GM18517 (cell line): ENCODE measurements at regions not wholly inside any gene's neighbourhood (a gene's known extent, or its start where the extent isn't known, plus 50 kb on each side); places are given as distances from the start of the nearest gene placed in this dataset.
"Not testable (repeated sequence)": the region's sequence is repeated elsewhere in the genome, so short reads cannot be mapped to it uniquely, and the experiment has no call there.

Source experiments
- ATAC-seq: cut with Tn5 transposase; IDR thresholded peaks from one replicate; pipeline ENCODE4 v1.9.1; 2021; ENCODE audit warnings: mild to moderate bottlenecking, moderate library complexity; ENCODE audit not compliant: unreplicated experiment

DNA sequence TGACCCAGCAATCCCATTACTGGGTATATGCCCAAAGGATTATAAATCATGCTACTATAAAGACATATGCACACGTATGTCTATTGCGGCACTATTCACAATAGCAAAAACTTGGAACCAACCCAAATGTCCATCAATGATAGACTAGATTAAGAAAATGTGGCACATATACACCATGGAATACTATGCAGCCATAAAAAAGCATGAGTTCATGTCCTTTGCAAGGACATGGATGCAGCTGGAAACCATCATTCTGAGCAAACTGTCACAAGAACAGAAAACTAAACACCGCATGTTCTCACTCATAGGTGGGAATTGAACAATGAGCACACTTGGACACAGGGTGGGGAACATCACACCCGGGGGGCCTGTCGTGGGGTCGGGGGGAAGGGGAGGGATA, 80.1 kb upstream of the TMEM170B start:
- ATAC-seq, result not testable (repeated sequence)

DNA sequence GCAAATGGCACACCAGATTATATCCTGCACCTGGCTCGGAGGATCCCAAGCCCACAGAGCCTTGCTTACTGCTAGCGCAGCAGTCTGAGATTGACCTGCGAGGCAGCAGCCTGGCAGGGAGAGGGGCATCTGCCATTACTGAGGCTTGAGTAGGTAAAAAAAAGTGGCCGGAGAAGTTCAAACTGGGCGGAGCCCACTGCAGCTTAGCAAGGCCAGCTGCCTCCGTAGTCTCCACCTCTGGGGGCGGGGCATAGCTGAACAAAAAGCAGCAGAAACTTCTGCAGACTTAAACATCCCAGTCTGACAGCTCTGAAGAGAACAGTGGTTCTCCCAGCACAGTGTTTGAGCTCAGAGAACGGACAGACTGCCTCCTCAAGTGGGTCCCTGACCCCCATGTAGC, 85.4 kb upstream of the TMEM170B start:
- not testable (repeated sequence) for ATAC-seq

DNA sequence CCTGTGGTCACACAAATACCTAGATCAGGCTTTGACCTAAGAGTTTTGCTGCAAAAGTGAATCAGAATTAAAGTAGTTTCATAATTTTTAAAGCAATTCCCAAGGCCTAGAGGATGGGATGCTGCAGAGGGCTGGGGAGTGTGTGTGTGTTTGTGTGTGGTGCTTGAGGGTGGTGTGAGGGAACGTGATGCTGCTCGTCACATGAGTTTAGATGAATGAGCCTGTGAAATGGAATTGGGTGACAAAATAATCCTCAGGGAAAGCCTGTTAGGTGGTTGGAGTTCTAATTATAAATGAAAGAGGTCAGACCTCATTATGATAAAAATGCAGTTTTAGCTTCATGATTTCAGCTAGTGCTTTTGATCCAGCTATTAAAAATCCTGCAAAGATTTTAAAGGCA, 87.5 kb upstream of the TMEM170B start:
- no peak for ATAC-seq

DNA sequence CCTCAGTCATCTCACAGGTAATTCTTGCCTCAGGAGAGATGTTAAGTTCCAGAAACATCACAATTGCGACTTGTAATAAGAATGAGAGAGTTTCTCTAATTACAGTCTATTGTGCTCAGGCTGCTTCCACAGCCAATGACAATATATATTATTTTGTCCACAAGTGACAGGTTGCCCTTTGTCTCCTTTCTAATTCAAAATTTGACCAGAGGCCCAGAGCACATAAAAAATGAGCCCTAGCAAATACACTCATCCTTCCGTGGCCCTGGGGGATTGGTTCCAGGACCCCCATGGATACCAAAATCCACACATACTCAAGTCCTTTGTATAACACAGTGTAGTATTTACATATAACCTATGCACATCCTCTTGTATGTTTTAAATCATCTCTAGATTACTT, 88.1 kb upstream of the TMEM170B start:
- ATAC-seq, result no peak

DNA sequence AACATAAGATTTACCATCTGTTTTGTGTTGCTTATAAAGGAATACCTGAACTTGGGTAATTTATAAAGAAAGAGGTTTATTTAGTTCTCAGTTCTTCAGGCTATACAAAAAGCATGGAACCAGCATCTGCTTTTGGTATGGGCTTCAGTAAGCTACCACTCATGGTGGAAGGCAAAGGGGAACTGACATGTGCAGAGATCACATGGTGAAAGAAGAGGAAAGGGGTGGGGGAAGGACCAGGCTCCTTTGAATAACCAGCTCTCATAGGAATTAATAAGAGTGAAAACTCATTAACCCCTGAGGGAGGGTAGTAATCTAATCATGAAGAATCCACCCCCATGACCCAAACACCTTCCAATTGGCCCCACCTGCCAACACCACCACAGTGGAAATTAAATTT, 89.5 kb upstream of the TMEM170B start:
- ATAC-seq, result no peak

DNA sequence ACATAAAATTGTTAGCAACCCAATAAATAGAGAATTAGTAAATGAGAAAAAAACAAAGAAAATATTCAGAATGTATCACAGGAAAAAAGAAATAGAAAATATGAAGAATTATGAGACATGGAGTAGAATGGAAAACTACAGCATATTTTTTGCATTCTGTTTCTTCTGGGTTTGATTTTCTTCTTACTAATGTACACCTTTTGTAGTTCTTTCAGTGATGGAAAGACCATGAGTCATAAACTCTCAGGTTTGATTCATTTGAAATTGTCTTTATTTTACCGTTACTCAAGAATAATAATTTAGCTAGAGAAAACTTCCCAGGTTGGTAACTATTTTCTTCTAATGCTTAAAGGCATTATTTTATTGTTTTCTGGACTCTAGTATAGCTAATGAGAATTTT, 90.3 kb upstream of the TMEM170B start:
- ATAC-seq, result no peak

DNA sequence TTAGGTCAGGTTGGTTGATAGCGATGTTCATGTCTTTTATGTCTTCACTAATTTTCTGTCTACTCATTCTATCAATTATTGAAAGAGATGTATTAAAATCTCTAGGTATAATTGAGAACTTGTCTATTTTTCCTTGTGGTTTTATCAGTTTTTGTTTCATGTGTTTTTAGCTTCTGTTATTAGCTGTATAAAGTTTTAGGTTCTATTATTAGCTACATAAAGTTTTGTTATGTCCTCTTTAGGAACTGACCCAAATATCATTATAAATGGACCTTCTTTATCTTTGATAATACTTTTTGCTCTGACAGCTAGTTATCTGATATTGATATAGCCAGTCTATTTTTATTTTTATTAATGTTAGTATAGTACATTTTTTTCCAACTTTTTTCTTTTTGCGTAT, 92.4 kb upstream of the TMEM170B start:
- peak; percentile 18 for ATAC-seq

DNA sequence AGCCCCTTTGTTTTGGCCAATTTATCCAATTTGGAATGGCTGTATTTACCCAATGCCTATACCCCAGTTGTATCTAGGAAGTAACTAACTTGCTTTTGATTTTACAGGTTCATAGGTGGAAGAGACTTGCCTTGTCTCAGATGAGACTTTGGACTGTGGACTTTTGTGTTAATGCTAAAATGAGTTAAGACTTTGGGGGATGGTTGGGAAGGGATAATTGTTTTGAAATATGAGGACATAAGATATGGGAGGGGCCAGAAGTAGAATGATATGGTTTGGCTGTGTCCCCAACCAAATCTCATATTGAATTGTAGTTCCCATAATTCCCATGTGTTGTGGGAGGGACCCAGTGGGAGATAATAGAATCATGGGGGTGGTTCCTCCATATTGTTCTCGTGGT, 94.4 kb upstream of the TMEM170B start:
- ATAC-seq, result not testable (repeated sequence)

DNA sequence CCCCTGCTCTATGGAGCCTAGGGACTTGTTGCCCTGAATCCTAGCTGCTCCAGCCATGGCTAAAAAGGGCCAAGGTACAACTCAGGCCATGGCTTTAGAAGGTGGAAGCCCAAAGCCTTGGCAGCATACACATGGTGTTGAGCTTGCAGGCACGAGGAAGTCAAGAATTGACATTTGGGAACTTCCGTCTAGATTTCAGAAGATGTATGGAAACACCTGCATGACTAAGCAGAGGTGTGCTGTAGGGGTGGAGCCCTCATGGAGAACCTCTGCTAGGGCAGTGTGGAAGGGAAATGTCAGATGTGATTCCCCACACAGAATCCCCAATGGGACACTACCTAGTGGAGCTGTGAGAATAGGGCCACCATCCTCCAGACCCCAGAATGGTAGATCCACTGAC, 95.1 kb upstream of the TMEM170B start:
- ATAC-seq, result no peak

DNA sequence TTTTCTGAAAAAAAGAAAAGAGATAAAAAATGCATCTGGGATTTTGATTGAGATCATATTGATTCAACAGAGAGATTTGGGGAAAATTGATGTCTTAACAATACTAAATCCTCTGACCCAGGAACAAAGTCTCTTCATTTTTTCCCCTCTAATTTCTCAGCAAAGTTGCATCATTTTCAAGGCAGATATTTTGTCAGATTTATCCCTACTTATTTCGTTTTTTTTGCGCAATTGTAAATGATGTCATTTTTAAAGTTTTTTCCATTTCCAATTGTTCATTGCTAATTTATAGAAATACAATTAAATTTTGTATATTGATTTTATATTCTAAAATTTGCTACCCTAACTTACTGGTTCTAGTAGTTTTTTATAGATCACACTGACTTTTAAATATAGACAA, 97.7 kb upstream of the TMEM170B start:
- no peak for ATAC-seq

DNA sequence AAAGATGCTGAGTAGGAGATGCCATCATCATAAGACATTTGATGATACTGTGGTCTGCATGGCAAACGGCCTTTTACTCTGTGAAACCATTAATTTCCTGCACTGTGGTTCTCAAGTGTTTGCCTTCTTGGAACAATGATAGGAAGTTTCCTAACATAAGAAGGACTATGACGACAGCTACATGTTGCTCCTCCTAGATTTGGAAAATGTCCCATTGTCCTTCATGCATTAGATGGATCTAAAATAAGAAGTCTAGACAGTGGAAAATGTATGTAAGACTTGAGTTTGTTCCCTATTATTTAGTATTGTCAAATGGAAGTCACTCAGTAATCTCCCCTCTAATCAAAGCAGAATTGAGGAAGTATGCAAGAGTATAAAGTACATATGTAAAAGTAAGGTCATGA, 98.5 kb upstream of the TMEM170B start:
- ATAC-seq, result no peak

DNA sequence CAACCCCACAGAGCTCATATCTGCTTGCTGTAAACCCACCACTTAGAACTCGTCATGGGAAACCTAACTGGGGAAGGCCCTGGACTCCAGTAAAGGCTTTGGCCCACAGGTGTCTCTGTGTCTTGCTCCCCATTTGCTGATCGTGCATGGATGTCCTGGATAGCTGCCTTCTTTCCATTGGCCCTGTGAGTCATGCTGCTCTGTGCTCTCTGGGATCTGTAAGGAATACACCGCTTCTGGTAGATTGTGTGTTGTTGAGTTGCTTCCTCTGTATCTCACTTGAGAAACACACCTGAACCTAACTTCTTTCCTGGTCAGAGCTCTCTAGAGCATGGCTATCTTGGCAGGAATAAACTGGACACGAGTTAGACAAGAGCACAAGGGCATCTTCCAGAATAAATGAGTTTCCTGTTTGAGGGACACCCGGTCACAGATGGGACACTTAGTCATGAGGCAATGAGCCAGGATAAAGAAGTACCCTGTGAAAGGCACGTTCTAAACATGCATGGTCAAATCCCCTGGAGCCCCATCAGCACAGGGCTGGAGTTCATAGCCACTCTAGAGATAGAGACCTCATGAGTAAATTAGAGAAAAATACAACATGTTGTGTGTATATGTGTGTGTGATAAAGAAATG, 99.6 kb upstream of the TMEM170B start:
- no peak for ATAC-seq

DNA sequence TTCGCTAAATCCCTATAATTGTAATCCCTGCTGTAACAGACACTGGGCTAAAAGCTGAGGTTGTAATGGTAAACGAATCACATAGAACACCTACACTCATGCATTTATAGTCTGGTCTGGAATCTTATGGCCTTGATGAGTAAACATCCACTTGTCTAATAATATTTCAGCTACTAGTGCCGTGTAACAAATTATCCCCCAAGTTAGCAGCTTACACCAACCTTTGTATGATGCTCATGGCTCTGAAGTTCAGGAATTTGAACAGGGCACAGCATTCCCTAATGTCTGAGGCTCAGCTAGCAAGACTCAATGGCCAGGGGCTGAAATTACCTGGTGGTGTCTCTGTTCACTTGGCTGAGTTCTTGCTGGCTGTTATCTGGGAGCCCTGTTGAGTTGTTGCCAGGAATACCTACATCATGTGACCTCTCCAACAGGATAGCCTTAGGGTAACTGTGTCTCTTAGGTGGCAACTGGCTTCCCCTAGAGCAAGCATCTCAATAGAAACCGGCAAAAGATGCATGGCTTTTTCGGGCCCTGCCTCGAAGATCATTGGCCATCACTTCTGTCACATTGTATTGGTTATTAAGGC, 100.9 kb upstream of the TMEM170B start:
- no peak for ATAC-seq

DNA sequence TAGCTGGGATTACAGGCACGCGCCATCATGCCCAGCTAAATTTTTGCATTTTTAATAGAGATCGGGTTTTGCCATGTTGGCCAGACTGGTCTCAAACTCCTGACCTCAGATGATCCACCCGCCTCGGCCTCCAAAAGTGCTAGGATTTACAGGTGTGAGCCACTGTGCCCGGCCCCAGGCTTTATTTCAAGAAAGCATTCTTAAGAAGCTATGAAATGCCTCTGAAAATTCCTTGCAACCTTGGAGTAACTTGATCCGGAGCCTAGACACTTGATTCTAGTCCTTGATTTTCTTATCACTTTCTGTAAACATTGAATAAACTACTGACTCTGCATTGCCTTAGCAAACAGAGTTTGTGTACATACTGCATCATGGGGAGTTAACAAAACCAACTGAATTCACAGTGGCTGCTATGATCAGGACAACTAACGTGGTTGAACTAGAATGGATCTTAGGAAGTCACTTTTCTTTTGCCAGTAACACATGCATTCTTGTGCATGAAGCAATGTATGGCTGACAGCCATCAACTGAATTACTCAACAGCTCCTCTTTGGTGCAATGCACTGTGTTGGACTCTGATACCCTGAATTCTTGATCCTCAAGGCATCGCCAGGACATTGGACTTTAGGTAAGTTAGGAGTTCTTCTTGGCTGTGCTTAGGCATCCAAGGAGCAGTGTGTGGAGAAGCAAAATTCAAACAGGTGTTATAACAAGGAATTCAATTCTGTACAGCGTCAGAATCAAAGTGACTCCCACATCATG, 102.8 kb upstream of the TMEM170B start:
- ATAC-seq, result no peak

DNA sequence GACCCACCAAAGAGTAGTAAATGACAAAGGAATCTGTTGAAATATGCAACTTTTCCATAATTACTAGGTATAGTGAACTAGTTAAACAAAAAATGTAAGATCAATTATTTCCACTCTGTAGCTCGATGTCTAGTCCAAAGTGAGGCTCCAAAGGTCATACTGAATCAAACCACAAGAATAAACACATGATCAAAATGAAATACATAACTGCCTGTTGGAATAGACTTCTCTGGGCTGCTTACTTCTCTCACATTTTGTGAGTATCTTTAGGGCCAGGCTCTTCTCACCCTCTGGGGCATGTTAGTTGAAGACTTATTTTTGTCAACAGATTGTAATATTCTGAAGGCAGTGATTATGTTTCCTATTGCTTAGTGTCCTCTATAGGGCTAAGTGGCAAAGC, 103.7 kb upstream of the TMEM170B start:
- ATAC-seq, result no peak

DNA sequence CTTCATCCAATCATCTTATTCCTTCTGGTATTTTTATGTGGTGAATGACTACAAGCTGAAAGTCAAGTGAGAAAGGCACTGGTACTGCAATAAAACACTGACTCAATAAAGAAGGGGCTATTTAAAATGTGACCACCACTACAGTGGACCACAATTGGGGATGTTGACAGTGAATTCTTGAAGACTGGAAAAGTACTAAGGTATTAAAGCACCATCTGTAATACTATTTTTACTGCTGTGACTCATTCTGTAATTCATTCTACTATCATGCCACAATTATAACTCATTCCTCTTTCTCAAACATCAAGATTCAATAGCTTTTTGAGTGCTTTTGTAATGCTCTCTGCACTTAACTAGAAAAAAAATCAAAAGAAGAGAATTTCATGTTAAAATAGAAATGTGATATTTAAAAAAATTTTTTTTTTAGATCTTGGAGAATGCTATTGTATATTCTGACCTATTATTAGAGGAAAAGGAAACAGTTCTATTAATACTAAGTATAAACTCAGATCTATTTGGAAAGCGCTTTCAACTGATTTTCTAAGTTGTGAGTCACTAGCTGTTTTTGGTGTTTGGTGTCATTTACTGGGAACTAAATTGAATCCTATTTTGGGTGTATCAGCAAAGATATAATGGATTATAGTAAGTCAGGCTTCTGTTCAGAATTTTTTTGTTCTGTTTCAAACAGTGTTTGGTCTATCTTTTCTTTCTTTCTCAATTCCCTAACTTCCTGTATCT, 104.7 kb upstream of the TMEM170B start:
- ATAC-seq, result no peak

DNA sequence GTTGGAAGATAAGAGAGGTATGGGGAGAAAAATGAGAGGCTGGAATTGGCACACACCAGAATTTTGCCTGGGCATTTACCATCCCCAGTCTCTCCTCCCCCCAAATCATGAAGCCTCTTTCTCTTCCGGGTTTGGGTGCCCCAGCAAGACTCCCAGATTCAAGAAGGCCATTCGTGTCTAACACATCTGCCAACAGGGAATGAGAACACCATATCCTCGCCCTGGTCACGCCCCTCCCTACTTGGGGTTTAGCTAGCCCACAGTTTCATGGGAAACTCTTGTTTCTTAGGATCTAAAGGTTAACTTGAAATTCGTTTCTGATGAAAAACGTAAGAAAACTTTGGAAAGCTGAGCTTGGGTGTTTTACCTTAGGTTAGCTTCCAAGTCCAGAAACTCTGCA, 105.5 kb upstream of the TMEM170B start:
- ATAC-seq, result no peak

DNA sequence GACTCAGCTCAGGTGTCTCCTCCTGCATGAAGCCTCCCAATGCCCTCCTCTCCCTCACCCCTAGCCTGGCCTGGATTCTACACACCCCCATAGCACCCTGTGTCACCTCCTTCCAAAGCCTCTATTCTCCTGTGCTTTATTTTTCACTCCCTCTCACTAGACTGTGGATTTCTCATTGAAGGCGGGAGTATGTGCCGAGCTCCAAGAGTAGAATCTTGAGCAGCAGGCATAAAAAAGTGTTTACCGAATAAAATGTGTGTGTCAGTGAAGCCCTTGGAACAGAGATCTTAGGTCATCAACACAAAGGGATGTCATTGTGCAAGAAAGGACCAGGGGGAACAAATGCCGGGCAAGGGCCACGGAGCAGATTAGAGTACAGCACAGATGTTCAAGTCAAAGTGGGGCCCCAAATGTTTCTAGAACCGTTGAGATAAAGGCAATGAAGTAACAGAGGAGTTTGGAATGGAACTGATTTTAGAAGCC, 106.1 kb upstream of the TMEM170B start:
- ATAC-seq, result no peak

DNA sequence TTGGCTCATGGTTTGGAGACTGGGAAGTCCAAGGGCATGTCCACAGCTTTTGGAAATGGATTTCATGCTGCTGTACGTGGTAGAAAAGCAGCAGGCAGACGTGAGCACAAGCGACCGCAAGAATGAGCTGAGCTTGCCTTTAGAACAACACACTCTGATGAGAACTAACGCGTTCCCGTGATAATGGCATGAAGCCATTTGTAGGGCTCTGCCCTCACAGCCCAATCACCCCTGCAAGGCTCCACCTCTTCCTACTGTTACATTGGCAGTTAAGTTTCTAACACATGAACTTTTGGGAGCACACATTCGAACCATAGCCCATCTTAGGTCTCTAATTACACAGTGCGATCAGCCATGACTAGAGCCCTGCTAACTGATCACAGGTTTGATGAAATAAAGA, 107.5 kb upstream of the TMEM170B start:
- ATAC-seq, result no peak

DNA sequence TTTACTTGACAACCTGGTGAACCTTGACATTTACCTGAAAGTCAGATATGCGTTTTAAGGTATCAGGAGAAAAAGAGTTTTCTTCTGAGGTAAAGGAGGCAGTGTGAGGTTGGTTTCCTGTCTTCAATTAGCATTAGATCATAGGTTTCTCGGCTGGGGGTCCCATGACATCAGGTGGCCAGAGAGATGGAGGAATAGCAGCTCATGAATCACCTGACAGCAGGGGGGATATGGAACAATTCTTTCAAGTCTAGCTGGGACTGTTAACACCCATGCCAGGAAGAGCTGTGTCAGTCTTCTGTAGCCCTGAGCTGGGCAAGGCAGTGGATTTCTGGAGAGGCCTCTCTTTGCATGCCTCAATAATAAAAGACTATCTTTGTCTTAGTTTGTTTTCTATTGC, 108.0 kb upstream of the TMEM170B start:
- peak; percentile 18 for ATAC-seq

DNA sequence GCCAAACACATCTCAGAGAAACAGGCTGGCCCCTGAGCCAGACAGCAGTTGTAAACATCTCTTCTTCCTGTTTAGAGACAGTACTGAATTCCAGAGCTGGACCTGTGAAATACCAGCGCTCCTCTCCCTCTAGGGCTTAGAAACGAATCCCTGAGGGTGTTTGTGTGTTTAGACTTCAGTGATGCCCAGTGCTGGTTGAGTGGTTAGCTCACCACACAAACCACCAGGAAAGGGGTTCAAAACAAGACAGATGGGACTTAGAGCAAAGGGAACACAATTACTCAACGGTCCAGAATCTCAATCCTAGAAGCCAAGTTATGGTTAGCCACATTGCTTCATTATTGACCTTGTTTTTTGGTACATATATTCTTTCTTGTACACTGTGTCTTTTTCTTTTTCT, 108.7 kb upstream of the TMEM170B start:
- peak; percentile 40 for ATAC-seq

DNA sequence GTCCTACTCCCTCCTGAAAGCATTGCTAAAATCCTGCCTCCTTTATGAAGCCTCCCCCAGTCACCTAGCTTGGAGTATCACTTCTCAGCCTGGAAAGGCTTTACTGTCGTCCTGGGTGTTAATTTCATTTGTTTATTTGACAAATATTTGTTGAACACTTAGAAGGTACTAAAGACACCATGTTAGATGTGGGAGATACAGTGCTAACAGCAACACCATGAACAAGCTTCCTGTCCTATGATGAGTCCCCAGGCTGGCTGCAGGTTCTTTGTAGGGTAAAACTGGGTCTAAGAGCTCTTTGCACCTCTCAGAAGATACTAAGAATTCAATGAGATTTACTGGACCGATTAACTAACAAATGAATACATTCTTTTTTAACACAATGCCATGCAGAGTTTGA, 109.2 kb upstream of the TMEM170B start:
- ATAC-seq, result no peak
